ENCODE measurements at regions not wholly inside any gene's neighbourhood (a gene's known extent, or its start where the extent isn't known, plus 50 kb on each side); places are given as distances from the start of the nearest gene placed in this dataset.

GRCh38 chr16:86868786-86869185, 290.4 kb downstream of the FOXL1 start:
- Mint-ChIP-seq H3K4me1 (ENCODE audit: unreplicated experiment) (peaks cover 7% of the 10 kb centered on the region), H3K4me3 (ENCODE audit: unreplicated experiment) (no peak overlapping the region), H3K27ac (ENCODE audit: unreplicated experiment) (no peak overlapping the region), H3K9me3 (ENCODE audit: unreplicated experiment) (no peaks in the 10 kb centered on the region), H3K27me3 (ENCODE audit: unreplicated experiment) (peaks cover 2% of the 10 kb centered on the region), H3K36me3 (ENCODE audit: low read depth, unreplicated experiment) (no peaks in the 10 kb centered on the region)
- DNase-seq (ENCODE audit: low spot score) = no peak
- TF ChIP-seq CTCF (IDR thresholded peaks at IDR 0.05; ENCODE audit: unreplicated experiment) = no peak

GRCh38 chr16:86869288-86870022, 291.1 kb downstream of the FOXL1 start:
- H3K4me3 Mint-ChIP-seq (ENCODE audit: unreplicated experiment) = no peak overlapping the region

DNA sequence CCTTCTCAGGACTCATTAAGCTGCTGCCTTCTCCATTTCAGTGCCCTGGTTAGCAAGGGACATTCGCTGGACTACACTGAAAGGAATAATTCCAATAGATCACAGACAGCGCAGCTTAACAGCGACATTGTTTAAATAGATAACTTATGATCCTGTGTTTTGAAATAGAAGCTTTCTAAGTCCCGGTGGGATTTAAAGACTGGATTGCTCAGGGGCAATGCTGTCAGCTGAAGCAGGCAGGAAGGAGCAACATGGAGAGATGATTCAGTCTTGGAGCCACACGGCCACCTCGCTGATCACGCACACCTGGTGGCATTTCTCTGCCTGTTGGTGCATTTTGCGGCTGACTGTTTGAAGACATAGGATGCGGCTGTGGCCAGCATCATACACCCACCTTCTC, 292.0 kb downstream of the FOXL1 start:
- Mint-ChIP-seq H3K27ac (ENCODE audit: unreplicated experiment) (no peak overlapping the region), H3K36me3 (ENCODE audit: low read depth, unreplicated experiment) (no peaks in the 10 kb centered on the region), H3K4me1 (ENCODE audit: unreplicated experiment) (peaks cover 9% of the 10 kb centered on the region), H3K9me3 (ENCODE audit: unreplicated experiment) (no peaks in the 10 kb centered on the region), H3K27me3 (ENCODE audit: unreplicated experiment) (peaks cover 2% of the 10 kb centered on the region), H3K4me3 (ENCODE audit: unreplicated experiment) (no peak overlapping the region)
- no peak for TF ChIP-seq CTCF (IDR thresholded peaks at IDR 0.05; ENCODE audit: unreplicated experiment)
- no peak for DNase-seq (ENCODE audit: low spot score)

More at GRCh38 chr16:86869288-86870022, 291.1 kb downstream of the FOXL1 start:
- Mint-ChIP-seq H3K36me3 (ENCODE audit: low read depth, unreplicated experiment) (no peaks in the 10 kb centered on the region), H3K4me1 (ENCODE audit: unreplicated experiment) (peaks cover 9% of the 10 kb centered on the region), H3K9me3 (ENCODE audit: unreplicated experiment) (no peaks in the 10 kb centered on the region), H3K27ac (ENCODE audit: unreplicated experiment) (no peak overlapping the region), H3K27me3 (ENCODE audit: unreplicated experiment) (peaks cover 2% of the 10 kb centered on the region)
- TF ChIP-seq CTCF (IDR thresholded peaks at IDR 0.05; ENCODE audit: unreplicated experiment) = no peak
- DNase-seq (ENCODE audit: low spot score) = no peak

DNA sequence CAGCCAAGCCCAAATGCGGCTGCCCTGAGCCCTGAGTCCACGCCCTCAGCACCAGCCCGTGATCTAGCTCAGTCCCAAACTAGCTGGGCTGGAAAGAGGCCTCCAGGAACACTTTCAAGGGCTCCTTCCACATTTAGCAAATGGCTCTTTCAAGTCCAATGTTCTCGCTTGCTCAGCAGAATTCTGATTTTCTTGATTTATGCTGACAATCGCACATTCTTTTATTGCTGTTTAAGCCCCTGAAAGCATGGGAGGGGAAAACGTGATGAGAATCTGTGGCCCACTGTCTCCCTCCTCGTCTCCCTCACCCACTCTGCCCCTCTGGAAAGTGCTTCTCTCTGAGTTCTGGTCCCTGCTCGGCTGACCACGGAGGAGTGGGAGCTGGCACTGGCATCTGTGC, 293.8 kb downstream of the FOXL1 start:
- Mint-ChIP-seq H3K36me3 (ENCODE audit: low read depth, unreplicated experiment) (no peaks in the 10 kb centered on the region), H3K9me3 (ENCODE audit: unreplicated experiment) (no peaks in the 10 kb centered on the region), H3K4me3 (ENCODE audit: unreplicated experiment) (no peak overlapping the region), H3K27ac (ENCODE audit: unreplicated experiment) (no peak overlapping the region), H3K4me1 (ENCODE audit: unreplicated experiment) (peaks cover 9% of the 10 kb centered on the region), H3K27me3 (ENCODE audit: unreplicated experiment) (peaks cover 2% of the 10 kb centered on the region)
- DNase-seq (ENCODE audit: low spot score) = no peak
- no peak for TF ChIP-seq CTCF (IDR thresholded peaks at IDR 0.05; ENCODE audit: unreplicated experiment)

GRCh38 chr16:86872833-86873232, 294.5 kb downstream of the FOXL1 start:
- Mint-ChIP-seq H3K36me3 (ENCODE audit: low read depth, unreplicated experiment) (no peaks in the 10 kb centered on the region), H3K4me1 (ENCODE audit: unreplicated experiment) (peaks cover 14% of the 10 kb centered on the region), H3K27me3 (ENCODE audit: unreplicated experiment) (no peaks in the 10 kb centered on the region), H3K9me3 (ENCODE audit: unreplicated experiment) (no peaks in the 10 kb centered on the region), H3K27ac (ENCODE audit: unreplicated experiment) (no peak overlapping the region), H3K4me3 (ENCODE audit: unreplicated experiment) (no peak overlapping the region)
- DNase-seq (ENCODE audit: low spot score) = no peak
- TF ChIP-seq CTCF (IDR thresholded peaks at IDR 0.05; ENCODE audit: unreplicated experiment) = no peak

All from endothelial cell (in vitro differentiated cells).